Neural progenitor cell (in vitro differentiated cells): ENCODE measurements at regions not wholly inside any gene's neighbourhood (a gene's known extent, or its start where the extent isn't known, plus 50 kb on each side); places are given as distances from the start of the nearest gene placed in this dataset.

Experiments
- CTCF ChIP-seq: fragments of 200-600 bp; sonication (generic); IDR thresholded peaks from 2 replicates; pipeline ENCODE4 v1.5.1; 2017; ENCODE audit warnings: antibody characterized with exemption, mild to moderate bottlenecking
- EZH2 ChIP-seq: fragments of 200-600 bp; sonication (generic); IDR thresholded peaks from 2 replicates; pipeline ENCODE4 v1.6.1; 2017; ENCODE audit warnings: antibody characterized with exemption, mild to moderate bottlenecking, moderate library complexity

DNA sequence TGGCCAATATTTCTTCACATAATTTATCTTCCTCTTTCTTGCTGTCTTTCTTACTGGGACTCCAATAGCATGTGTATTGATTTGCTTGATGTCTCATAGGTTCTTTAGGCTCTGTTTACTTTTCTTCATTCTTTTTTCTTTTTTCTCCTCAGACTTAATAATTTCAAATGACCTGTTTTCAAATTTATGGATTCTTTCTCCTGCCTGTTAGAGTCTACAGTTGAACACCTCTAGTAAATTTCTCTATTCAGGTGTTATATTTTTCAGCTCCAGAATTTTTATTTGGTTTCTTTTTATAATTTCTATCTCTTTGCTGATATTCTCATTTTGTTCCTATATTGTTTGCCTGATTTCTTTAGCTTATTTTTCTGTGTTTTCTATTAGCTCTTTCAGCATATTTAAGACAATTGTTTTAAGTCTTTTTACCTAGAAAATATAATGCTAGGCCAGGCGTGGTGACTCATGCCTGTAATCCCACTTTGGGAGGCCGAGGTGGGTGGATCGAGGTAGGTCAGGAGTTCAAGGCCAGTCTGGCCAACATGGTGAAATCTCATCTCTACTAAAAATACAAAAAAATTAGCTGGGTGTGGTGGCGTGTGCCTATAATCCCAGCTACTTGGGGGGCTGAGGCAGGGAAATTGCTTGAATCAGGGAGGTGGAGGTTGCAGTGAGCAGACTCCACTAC lies 61.9 kb upstream of the TNS3 start:
- TF ChIP-seq CTCF (no peak), EZH2 (no peak)
